ENCODE measurements at regions not wholly inside any gene's neighbourhood (a gene's known extent, or its start where the extent isn't known, plus 50 kb on each side); places are given as distances from the start of the nearest gene placed in this dataset.

GRCh38 chr20:39792334-39792733 is 830.2 kb downstream of the DHX35 start:
- TF ChIP-seq CTCF (IDR thresholded peaks at IDR 0.05) = no peak
- no peak for TF ChIP-seq POLR2A (IDR thresholded peaks at IDR 0.05)
